Natural killer cell (primary cell): ENCODE measurements at regions not wholly inside any gene's neighbourhood (a gene's known extent, or its start where the extent isn't known, plus 50 kb on each side); places are given as distances from the start of the nearest gene placed in this dataset.

Experiments
- ATAC-seq, 3 donors: fragments of 150-1000 bp in 2 of 3; fragments of 200-7000 bp in 1 of 3; cut with Tn5 transposase; 1 replicate in 1 of 3; 2 replicates in 2 of 3; pipeline ENCODE4 v1.10.0; 2021; ENCODE audit warnings: mild to moderate bottlenecking in 2 of 3, moderate library complexity in 2 of 3
- DNase-seq, 2 donors: peaks; one replicate each; pipeline versions ENCODE4 v3.0.0 to v3.0.0-alpha.2; 2013 to 2021; ENCODE audit warnings: mixed read lengths in 1 of 2
- H3K27ac ChIP-seq: one replicate; pipeline ENCODE4 v1.5.1; 2013; ENCODE audit warnings: mild to moderate bottlenecking, low read length
- H3K27me3 ChIP-seq: one replicate; pipeline ENCODE4 v1.6.1; 2013; ENCODE audit warnings: low read length; ENCODE audit not compliant: control insufficient read depth, insufficient read depth
- H3K36me3 ChIP-seq: one replicate; pipeline ENCODE4 v1.6.1; 2013; ENCODE audit warnings: low read length; ENCODE audit not compliant: control insufficient read depth, insufficient read depth
- H3K4me1 ChIP-seq: one replicate; pipeline ENCODE4 v1.6.1; 2013; ENCODE audit warnings: low read length; ENCODE audit not compliant: control insufficient read depth, insufficient read depth
- H3K4me3 ChIP-seq: one replicate; pipeline ENCODE4 v1.5.1; 2013; ENCODE audit warnings: low read length
- H3K9me3 ChIP-seq: one replicate; pipeline ENCODE4 v1.6.1; 2013; ENCODE audit warnings: low read length; ENCODE audit not compliant: control insufficient read depth, insufficient read depth
- H3K27ac Mint-ChIP-seq, 2 donors: one replicate each; pipeline ENCODE4 v1.8.0; 2022; ENCODE audit warnings: mild to moderate bottlenecking in 2 of 2, mixed read lengths in 2 of 2, moderate library complexity in 1 of 2
- H3K27me3 Mint-ChIP-seq, 2 donors: one replicate each; pipeline ENCODE4 v1.8.0; 2022; ENCODE audit warnings: low read depth in 2 of 2, mixed read lengths in 2 of 2
- H3K36me3 Mint-ChIP-seq: one replicate; pipeline ENCODE4 v1.8.0; 2022; ENCODE audit warnings: mixed read lengths
- H3K4me1 Mint-ChIP-seq, 2 donors: one replicate each; pipeline ENCODE4 v1.8.0; 2022; ENCODE audit warnings: mixed read lengths in 2 of 2
- H3K4me3 Mint-ChIP-seq: one replicate; pipeline ENCODE4 v1.8.0; 2022; ENCODE audit warnings: mild to moderate bottlenecking, moderate library complexity, mixed read lengths
- H3K9me3 Mint-ChIP-seq, 2 donors: one replicate each; pipeline ENCODE4 v1.8.0; 2022; ENCODE audit warnings: mixed read lengths in 2 of 2
- CTCF ChIP-seq: fragments of 200-600 bp; IDR thresholded peaks from one replicate; pipeline ENCODE4 v1.8.0; 2022; ENCODE audit warnings: antibody characterized with exemption
- WGBS: methylation state at CpG from one replicate; pipeline ENCODE4 v1.1.7; 2013; ENCODE audit warnings: missing lambda C conversion rate; ENCODE audit not compliant: insufficient coverage; 5-methylcytosine and 5-hydroxymethylcytosine counted together
- intact Hi-C: fragments of 100-400 bp; cut with micrococcal nuclease; formaldehyde crosslinking; loops from one replicate; pipeline ENCODE4 v1.14.2; 2022

GRCh38 chr1:5464366-5464765 is 527.9 kb downstream of the NPHP4 start:
- intact Hi-C loops, result no loop called here
- WGBS, result 92% methylated on average over 11 of the region's 11 CpGs

GRCh38 chr1:5460974-5461373 is 531.3 kb downstream of the NPHP4 start:
- DNase-seq, result no peak
- H3K4me1 ChIP-seq, result no peaks in the 10 kb centered on the region
- Mint-ChIP-seq H3K27me3 (peaks cover 0 to 7% of the 10 kb centered on the region in 2 donors), H3K4me1 (no peaks in the 10 kb centered on the region), H3K27ac (no peak overlapping the region), H3K4me3 (no peak overlapping the region), H3K9me3 (no peaks in the 10 kb centered on the region), H3K36me3 (no peaks in the 10 kb centered on the region)
- ATAC-seq, result no peak
- no peaks in the 10 kb centered on the region for H3K27me3 ChIP-seq
- no peak overlapping the region for H3K4me3 ChIP-seq
- H3K36me3 ChIP-seq, result no peaks in the 10 kb centered on the region
- no peak overlapping the region for H3K27ac ChIP-seq
- WGBS, result 80% methylated on average over 5 of the region's 5 CpGs
- intact Hi-C loops, result no loop called here
- TF ChIP-seq CTCF, result no peak
- H3K9me3 ChIP-seq, result no peaks in the 10 kb centered on the region

More at GRCh38 chr1:5464366-5464765, 527.9 kb downstream of the NPHP4 start:
- no peaks in the 10 kb centered on the region for H3K9me3 Mint-ChIP-seq
- no peak for TF ChIP-seq CTCF
- H3K4me1 ChIP-seq, result no peaks in the 10 kb centered on the region
- H3K36me3 ChIP-seq, result no peaks in the 10 kb centered on the region
- H3K4me3 ChIP-seq, result no peak overlapping the region
- no peaks in the 10 kb centered on the region for H3K4me1 Mint-ChIP-seq
- no peaks in the 10 kb centered on the region for H3K9me3 ChIP-seq
- peaks cover 4 to 7% of the 10 kb centered on the region in 2 donors for H3K27me3 Mint-ChIP-seq
- H3K4me3 Mint-ChIP-seq, result no peak overlapping the region
- H3K36me3 Mint-ChIP-seq, result no peaks in the 10 kb centered on the region
- no peak overlapping the region for H3K27ac ChIP-seq
- ATAC-seq, result no peak
- no peak for DNase-seq
- no peaks in the 10 kb centered on the region for H3K27me3 ChIP-seq
- no peak overlapping the region for H3K27ac Mint-ChIP-seq

- Mint-ChIP-seq H3K9me3 (no peaks in the 10 kb centered on the region), H3K4me3 (no peak overlapping the region), H3K27ac (no peak overlapping the region), H3K27me3 (peaks cover 0 to 7% of the 10 kb centered on the region in 2 donors), H3K4me1 (no peaks in the 10 kb centered on the region), H3K36me3 (no peaks in the 10 kb centered on the region)
- Histone ChIP-seq H3K27ac (no peak overlapping the region), H3K27me3 (no peaks in the 10 kb centered on the region), H3K36me3 (no peaks in the 10 kb centered on the region), H3K4me3 (no peak overlapping the region), H3K9me3 (no peaks in the 10 kb centered on the region), H3K4me1 (no peaks in the 10 kb centered on the region)
- DNase-seq (no peak), ATAC-seq (no peak)
- TF ChIP-seq CTCF, result no peak
- WGBS, result 84% methylated on average over 10 of the region's 11 CpGs
- intact Hi-C loops, result no loop called here
Measured at GRCh38 chr1:5459839-5460610, 532.2 kb downstream of the NPHP4 start.

- Mint-ChIP-seq H3K27me3 (peaks cover 0 to 7% of the 10 kb centered on the region in 2 donors), H3K9me3 (no peaks in the 10 kb centered on the region), H3K4me1 (no peaks in the 10 kb centered on the region), H3K4me3 (no peak overlapping the region), H3K36me3 (no peaks in the 10 kb centered on the region), H3K27ac (no peak overlapping the region)
- DNase-seq, result no peak
- Histone ChIP-seq H3K36me3 (no peaks in the 10 kb centered on the region), H3K27ac (no peak overlapping the region), H3K4me3 (no peak overlapping the region), H3K9me3 (no peaks in the 10 kb centered on the region), H3K27me3 (no peaks in the 10 kb centered on the region), H3K4me1 (no peaks in the 10 kb centered on the region)
- ATAC-seq, result no peak
- no peak for TF ChIP-seq CTCF
- WGBS, result 84% methylated on average over 3 of the region's 5 CpGs
- intact Hi-C loops, result no loop called here
Measured at GRCh38 chr1:5458248-5458647, 534.0 kb downstream of the NPHP4 start.
